ENCODE measurements at regions not wholly inside any gene's neighbourhood (a gene's known extent, or its start where the extent isn't known, plus 50 kb on each side); places are given as distances from the start of the nearest gene placed in this dataset.
"Not testable (repeated sequence)": the region's sequence is repeated elsewhere in the genome, so short reads cannot be mapped to it uniquely, and the experiment has no call there.

GRCh38 chr2:91773810-91774209, 3082.3 kb downstream of the RPIA start:
- H3K56ac ChIP-seq (ENCODE audit: extremely low read depth, insufficient read depth, low read length); DNase-seq; H3K27ac ChIP-seq (ENCODE audit: insufficient read depth, low read length); H3K14ac ChIP-seq (replicated peaks; ENCODE audit: low read depth, low read length); CTCF ChIA-PET; H3K9me3 ChIP-seq (ENCODE audit: control insufficient read depth, insufficient read depth, low read length); H2BK120ac ChIP-seq (ENCODE audit: low read depth, low read length); H3K4me3 ChIP-seq (ENCODE audit: insufficient read depth, low read depth, low read length); H2BK20ac ChIP-seq (ENCODE audit: low read depth, low read length); H3K9me1 ChIP-seq (ENCODE audit: insufficient read depth, low read length); intact Hi-C loops (cut with micrococcal nuclease); ATAC-seq (ENCODE audit: low read depth); H3K23ac ChIP-seq (ENCODE audit: low read depth, low read length); H3K18ac ChIP-seq (ENCODE audit: low read depth, low read length); H2BK5ac ChIP-seq (ENCODE audit: low read depth, low read length, poor library complexity, severe bottlenecking); H4K8ac ChIP-seq (ENCODE audit: low read depth in 2 of 2, low read length in 2 of 2); dilution Hi-C loops (cut with HindIII; ENCODE audit: low sequenced_read_pairs, unreplicated experiment); H2BK15ac ChIP-seq (ENCODE audit: low read depth, low read length); POLR2A ChIA-PET (ENCODE audit: unreplicated experiment); H3K4me2 ChIP-seq (ENCODE audit: low read depth, low read length); H2AK9ac ChIP-seq (replicated peaks; ENCODE audit: low read depth, low read length, poor library complexity); H2AK5ac ChIP-seq (ENCODE audit: low read depth, low read length); H3K4ac ChIP-seq (ENCODE audit: low read depth, low read length); H3K9ac ChIP-seq (ENCODE audit: low read depth, low read length); H2AFZ ChIP-seq (replicated peaks; ENCODE audit: low read length, poor library complexity); H4K20me1 ChIP-seq (ENCODE audit: insufficient read depth, low read length); H4K91ac ChIP-seq (ENCODE audit: insufficient read depth, low read depth, low read length); H3K4me1 ChIP-seq (ENCODE audit: control insufficient read depth, insufficient read depth, low read length); H4K5ac ChIP-seq (ENCODE audit: low read depth, low read length); in situ Hi-C loops (cut with MboI; ENCODE audit: low sequenced_read_pairs); H3K27me3 ChIP-seq (ENCODE audit: control insufficient read depth, insufficient read depth, low read length); BruUV-seq (replicated peaks); H3K36me3 ChIP-seq (ENCODE audit: control insufficient read depth, insufficient read depth, low read length); H3K79me1 ChIP-seq (ENCODE audit: low read depth in 1 of 2, low read length in 2 of 2): not testable (repeated sequence)
- WGBS, 2 experiments (ENCODE audit: extremely low coverage in 2 of 2, insufficient read length in 1 of 2), result no CpG with 5 or more reads among the region's 9 CpGs

GRCh38 chr2:91775193-91775592, 3083.7 kb downstream of the RPIA start:
- H3K18ac ChIP-seq (ENCODE audit: low read depth, low read length); BruUV-seq (replicated peaks); H3K9me1 ChIP-seq (ENCODE audit: insufficient read depth, low read length); H3K14ac ChIP-seq (replicated peaks; ENCODE audit: low read depth, low read length); POLR2A ChIA-PET (ENCODE audit: unreplicated experiment); H3K9ac ChIP-seq (ENCODE audit: low read depth, low read length); DNase-seq; H2BK20ac ChIP-seq (ENCODE audit: low read depth, low read length); H3K4me1 ChIP-seq (ENCODE audit: control insufficient read depth, insufficient read depth, low read length); H2BK5ac ChIP-seq (ENCODE audit: low read depth, low read length, poor library complexity, severe bottlenecking); H2BK120ac ChIP-seq (ENCODE audit: low read depth, low read length); in situ Hi-C loops (cut with MboI; ENCODE audit: low sequenced_read_pairs); H3K4ac ChIP-seq (ENCODE audit: low read depth, low read length); H4K20me1 ChIP-seq (ENCODE audit: insufficient read depth, low read length); H3K79me1 ChIP-seq (ENCODE audit: low read depth in 1 of 2, low read length in 2 of 2); CTCF ChIA-PET; H2BK15ac ChIP-seq (ENCODE audit: low read depth, low read length); H3K56ac ChIP-seq (ENCODE audit: extremely low read depth, insufficient read depth, low read length); H3K36me3 ChIP-seq (ENCODE audit: control insufficient read depth, insufficient read depth, low read length); dilution Hi-C loops (cut with HindIII; ENCODE audit: low sequenced_read_pairs, unreplicated experiment); H4K5ac ChIP-seq (ENCODE audit: low read depth, low read length); H2AFZ ChIP-seq (replicated peaks; ENCODE audit: low read length, poor library complexity); H4K91ac ChIP-seq (ENCODE audit: insufficient read depth, low read depth, low read length); H3K23ac ChIP-seq (ENCODE audit: low read depth, low read length); intact Hi-C loops (cut with micrococcal nuclease); ATAC-seq (ENCODE audit: low read depth); H3K4me2 ChIP-seq (ENCODE audit: low read depth, low read length); H3K4me3 ChIP-seq (ENCODE audit: insufficient read depth, low read depth, low read length); H2AK5ac ChIP-seq (ENCODE audit: low read depth, low read length); H4K8ac ChIP-seq (ENCODE audit: low read depth in 2 of 2, low read length in 2 of 2); H3K9me3 ChIP-seq (ENCODE audit: control insufficient read depth, insufficient read depth, low read length); H3K27ac ChIP-seq (ENCODE audit: insufficient read depth, low read length); H3K27me3 ChIP-seq (ENCODE audit: control insufficient read depth, insufficient read depth, low read length); H2AK9ac ChIP-seq (replicated peaks; ENCODE audit: low read depth, low read length, poor library complexity): not testable (repeated sequence)
- no CpG with 5 or more reads among the region's 4 CpGs for WGBS, 2 experiments (ENCODE audit: extremely low coverage in 2 of 2, insufficient read length in 1 of 2)

Measured in IMR-90 (cell line).